Activated CD8-positive, alpha-beta memory T cell treated with anti-CD3 and anti-CD28 coated beads for 36 hours (primary cell): ENCODE measurements at regions not wholly inside any gene's neighbourhood (a gene's known extent, or its start where the extent isn't known, plus 50 kb on each side); places are given as distances from the start of the nearest gene placed in this dataset.

Experiments used
- CTCF ChIA-PET: fragments of 350-600 bp; sonication (Branson Sonifier 250); formaldehyde crosslinking; loops from one replicate; lab custom pipeline; 2021; ENCODE audit warnings: antibody characterized with exemption; lab: Charles Lee
- POLR2A ChIA-PET: fragments of 350-600 bp; sonication (Branson Sonifier 250); formaldehyde crosslinking; loops from one replicate; lab custom pipeline; 2021; ENCODE audit warnings: antibody characterized with exemption; lab: Charles Lee

- ChIA-PET POLR2A (no interaction called here), CTCF (no interaction called here)
These were observed 54.1 kb upstream of the EXOC2 start for GRCh38 chr6:747028-747427.

DNA sequence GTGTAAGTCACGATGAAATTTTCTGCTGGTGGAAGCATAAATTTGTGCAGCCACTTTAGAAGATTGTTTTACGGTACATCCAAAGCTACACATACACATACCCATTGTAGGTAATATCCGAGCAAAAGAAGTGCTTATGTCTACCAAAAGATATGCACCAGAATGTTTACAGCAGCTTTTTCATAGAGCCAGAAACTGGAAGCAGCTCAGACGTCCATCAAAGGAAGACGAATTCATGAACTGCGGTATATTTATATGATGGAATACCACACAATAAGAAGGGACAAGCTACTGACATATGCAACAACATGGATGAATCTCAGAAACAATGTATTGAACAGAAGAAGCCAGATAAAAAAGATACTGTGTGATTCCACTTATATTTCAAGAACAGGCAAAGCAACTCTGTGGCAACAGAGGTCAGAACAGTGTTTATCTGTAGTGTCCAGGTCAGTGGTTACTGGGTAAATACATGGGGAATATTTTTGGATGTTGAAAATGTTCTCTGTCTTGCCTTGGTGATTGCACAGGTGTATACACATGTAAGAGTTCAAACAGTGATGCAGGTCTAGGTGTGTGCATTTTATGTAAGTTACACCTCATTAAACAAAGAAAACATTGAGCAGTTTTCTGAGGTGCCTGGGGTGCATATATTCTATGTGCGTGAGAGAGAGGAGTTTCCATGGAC lies 51.9 kb upstream of the EXOC2 start:
- CTCF ChIA-PET = interaction anchor here (1.2 kb wide), 1 partner anchor 692 kb away, joined by 3 read pairs; no protein-coding TSS in a partner anchor

DNA sequence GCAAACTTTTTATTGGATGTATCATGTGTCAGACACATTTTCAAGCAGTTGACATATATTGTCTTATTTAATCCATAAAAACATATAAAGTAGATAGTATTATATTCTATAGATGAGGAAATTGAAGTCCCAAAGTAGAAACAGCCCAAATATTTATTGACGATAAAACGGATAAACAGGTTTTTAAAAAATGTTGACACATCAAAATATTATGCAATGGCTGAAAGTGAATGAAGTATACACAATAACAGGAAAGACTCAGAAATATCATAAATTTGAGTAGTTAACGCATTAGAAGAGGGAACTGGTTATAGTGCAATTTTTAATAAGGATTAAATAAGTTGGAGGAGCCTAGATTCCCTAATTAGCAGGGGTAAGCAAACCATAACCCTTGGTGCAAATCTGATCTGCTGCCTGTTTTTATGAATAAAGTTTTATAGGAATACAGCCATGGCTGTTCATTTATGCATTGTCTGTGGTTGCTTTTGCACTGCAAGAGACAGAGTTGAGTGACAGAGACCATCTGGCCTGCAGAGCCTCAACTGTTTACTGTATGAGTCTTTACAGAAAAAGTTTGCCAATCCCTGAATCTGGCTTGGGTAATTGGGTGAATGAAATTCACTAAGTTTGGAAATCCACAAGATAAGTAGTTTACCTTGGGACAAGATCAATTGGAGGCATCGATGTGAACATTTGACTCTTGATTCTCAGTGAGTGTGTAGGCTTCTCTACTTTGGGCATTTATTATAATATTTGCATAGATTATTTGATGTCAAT lies 50.6 kb upstream of the EXOC2 start:
- ChIA-PET POLR2A (no interaction called here), CTCF (no interaction called here)

More for the DNA sequence above, 51.9 kb upstream of the EXOC2 start:
- POLR2A ChIA-PET = no interaction called here
